ENCODE measurements at regions not wholly inside any gene's neighbourhood (a gene's known extent, or its start where the extent isn't known, plus 50 kb on each side); places are given as distances from the start of the nearest gene placed in this dataset.

GRCh38 chr10:107232013-107232412 is 67.5 kb upstream of the SORCS1 start:
- no peak for TF ChIP-seq CTCF (IDR thresholded peaks at IDR 0.05)

GRCh38 chr10:107230887-107231286 is 66.4 kb upstream of the SORCS1 start:
- TF ChIP-seq CTCF (IDR thresholded peaks at IDR 0.05) = no peak

DNA sequence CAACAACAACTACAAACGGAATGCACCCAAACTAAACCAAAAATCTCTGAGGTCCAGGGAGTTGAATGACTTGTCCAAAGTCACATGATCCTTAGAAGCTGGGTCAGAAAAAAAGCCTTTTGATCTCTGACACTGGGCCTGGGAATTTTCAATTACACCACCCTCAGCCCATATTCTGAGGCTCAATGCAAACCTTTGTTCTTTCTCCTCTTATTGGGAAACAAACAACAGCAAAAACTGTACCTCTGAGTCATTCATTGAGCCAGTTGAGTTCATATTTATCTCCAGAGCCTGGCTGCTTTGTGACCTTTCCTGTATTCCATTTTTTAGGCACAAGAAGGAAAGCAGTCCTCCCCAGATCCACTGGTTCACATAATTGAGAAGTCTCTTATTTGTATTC is 51.2 kb upstream of the SORCS1 start:
- TF ChIP-seq CTCF (IDR thresholded peaks at IDR 0.05) = no peak
